Stimulated activated CD4-positive, alpha-beta T cell treated with anti-CD3 and anti-CD28 coated beads, Interleukin-12 subunit alpha, Interleukin-12 subunit beta, amount 100 ng/mL, for 4 hours (primary cell): ENCODE measurements at regions not wholly inside any gene's neighbourhood (a gene's known extent, or its start where the extent isn't known, plus 50 kb on each side); places are given as distances from the start of the nearest gene placed in this dataset.

Source experiments
- DNase-seq: peaks from one replicate; pipeline ENCODE4 v3.0.0-alpha.2; 2020

GRCh38 chr1:168923521-168924136 is 182.9 kb upstream of the ATP1B1 start:
- no peak for DNase-seq

GRCh38 chr1:168924976-168925375 is 181.5 kb upstream of the ATP1B1 start:
- DNase-seq: no peak

- no peak for DNase-seq
These were observed 180.3 kb upstream of the ATP1B1 start for GRCh38 chr1:168926236-168926635.

GRCh38 chr1:168932539-168932938 is 174.0 kb upstream of the ATP1B1 start:
- no peak for DNase-seq

- DNase-seq: no peak
These were observed 173.2 kb upstream of the ATP1B1 start for GRCh38 chr1:168933141-168933805.

- no peak for DNase-seq
These were observed 167.2 kb upstream of the ATP1B1 start for GRCh38 chr1:168939110-168939946.

- no peak for DNase-seq
These were observed 166.6 kb upstream of the ATP1B1 start for GRCh38 chr1:168939947-168940223.

- DNase-seq: no peak
These were observed 164.8 kb upstream of the ATP1B1 start for GRCh38 chr1:168941640-168942039.

- no peak for DNase-seq
These were observed 164.3 kb upstream of the ATP1B1 start for GRCh38 chr1:168942165-168942564.

GRCh38 chr1:168945870-168946269 is 160.6 kb upstream of the ATP1B1 start:
- no peak for DNase-seq

GRCh38 chr1:168947041-168947440 is 159.4 kb upstream of the ATP1B1 start:
- no peak for DNase-seq

GRCh38 chr1:168949672-168950071 is 156.8 kb upstream of the ATP1B1 start:
- no peak for DNase-seq

- no peak for DNase-seq
These were observed 148.7 kb upstream of the ATP1B1 start for GRCh38 chr1:168957818-168958217.

- DNase-seq: no peak
These were observed 147.8 kb upstream of the ATP1B1 start for GRCh38 chr1:168958562-168959289.

- no peak for DNase-seq
These were observed 147.1 kb upstream of the ATP1B1 start for GRCh38 chr1:168959382-168959781.

- DNase-seq: no peak
These were observed 146.4 kb upstream of the ATP1B1 start for GRCh38 chr1:168960114-168960513.

GRCh38 chr1:168960595-168960994 is 145.9 kb upstream of the ATP1B1 start:
- DNase-seq: no peak

- DNase-seq: no peak
These were observed 142.9 kb upstream of the ATP1B1 start for GRCh38 chr1:168963601-168964000.

- no peak for DNase-seq
These were observed 142.0 kb upstream of the ATP1B1 start for GRCh38 chr1:168964478-168964877.

GRCh38 chr1:168966217-168966616 is 140.3 kb upstream of the ATP1B1 start:
- DNase-seq: no peak

- DNase-seq: no peak
These were observed 139.9 kb upstream of the ATP1B1 start for GRCh38 chr1:168966636-168967035.

GRCh38 chr1:168970926-168971659 is 135.4 kb upstream of the ATP1B1 start:
- DNase-seq: no peak

GRCh38 chr1:168972225-168972624 is 134.3 kb upstream of the ATP1B1 start:
- no peak for DNase-seq
